ENCODE measurements at regions not wholly inside any gene's neighbourhood (a gene's known extent, or its start where the extent isn't known, plus 50 kb on each side); places are given as distances from the start of the nearest gene placed in this dataset.

GRCh38 chr9:88697764-88698432, 162.9 kb downstream of the NXNL2 start:
- CTCF ChIA-PET, result interaction anchor here (1.2 kb wide), 1 partner anchor 14 kb away, joined by 3 read pairs; no protein-coding TSS in a partner anchor
- no peak overlapping the region for H3K4me3 ChIP-seq (ENCODE audit: low read depth, low read length)
- TF ChIP-seq, protein P1, sequence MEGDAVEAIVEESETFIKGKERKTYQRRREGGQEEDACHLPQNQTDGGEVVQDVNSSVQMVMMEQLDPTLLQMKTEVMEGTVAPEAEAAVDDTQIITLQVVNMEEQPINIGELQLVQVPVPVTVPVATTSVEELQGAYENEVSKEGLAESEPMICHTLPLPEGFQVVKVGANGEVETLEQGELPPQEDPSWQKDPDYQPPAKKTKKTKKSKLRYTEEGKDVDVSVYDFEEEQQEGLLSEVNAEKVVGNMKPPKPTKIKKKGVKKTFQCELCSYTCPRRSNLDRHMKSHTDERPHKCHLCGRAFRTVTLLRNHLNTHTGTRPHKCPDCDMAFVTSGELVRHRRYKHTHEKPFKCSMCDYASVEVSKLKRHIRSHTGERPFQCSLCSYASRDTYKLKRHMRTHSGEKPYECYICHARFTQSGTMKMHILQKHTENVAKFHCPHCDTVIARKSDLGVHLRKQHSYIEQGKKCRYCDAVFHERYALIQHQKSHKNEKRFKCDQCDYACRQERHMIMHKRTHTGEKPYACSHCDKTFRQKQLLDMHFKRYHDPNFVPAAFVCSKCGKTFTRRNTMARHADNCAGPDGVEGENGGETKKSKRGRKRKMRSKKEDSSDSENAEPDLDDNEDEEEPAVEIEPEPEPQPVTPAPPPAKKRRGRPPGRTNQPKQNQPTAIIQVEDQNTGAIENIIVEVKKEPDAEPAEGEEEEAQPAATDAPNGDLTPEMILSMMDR (IDR thresholded peaks at IDR 0.05; ENCODE audit: insufficient read depth, low read depth, low read length), result no peak
- no peaks in the 10 kb centered on the region for H3K27me3 ChIP-seq (ENCODE audit: control insufficient read depth, insufficient read depth, low read length)
- DNase-seq (ENCODE audit: low read depth), result no peak
- H3K36me3 ChIP-seq (ENCODE audit: control insufficient read depth, insufficient read depth, low read length), result no peaks in the 10 kb centered on the region
- POLR2A ChIA-PET, result no interaction called here

DNA sequence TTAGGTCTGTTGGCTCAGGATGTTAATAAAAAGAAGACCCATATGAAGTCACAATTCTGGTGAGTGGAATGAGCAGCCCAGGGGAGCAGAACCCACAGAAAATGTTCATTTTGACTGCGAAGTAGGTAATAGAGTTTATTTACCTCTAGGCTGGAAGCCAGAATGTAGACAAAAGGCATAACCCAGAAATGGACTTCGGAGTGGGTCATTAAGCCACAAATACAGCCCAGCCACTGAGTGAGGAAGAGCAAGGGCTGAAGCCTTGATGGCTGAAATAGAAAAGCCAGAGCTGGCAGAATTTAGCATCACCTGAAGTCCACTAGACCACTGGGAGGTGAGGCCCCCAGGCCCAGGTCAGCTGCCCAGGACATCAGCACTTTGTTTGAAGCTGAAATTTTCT, 168.0 kb downstream of the NXNL2 start:
- Histone ChIP-seq H3K36me3 (ENCODE audit: control insufficient read depth, insufficient read depth, low read length) (no peaks in the 10 kb centered on the region), H3K27me3 (ENCODE audit: control insufficient read depth, insufficient read depth, low read length) (no peaks in the 10 kb centered on the region), H3K4me3 (ENCODE audit: low read depth, low read length) (no peak overlapping the region)
- ChIA-PET CTCF (interaction anchor here (0.6 kb wide), 1 partner anchor 97 kb away, joined by 4 read pairs; no protein-coding TSS in a partner anchor), POLR2A (no interaction called here)
- TF ChIP-seq, protein P1 (IDR thresholded peaks at IDR 0.05; ENCODE audit: insufficient read depth, low read depth, low read length), result no peak
- DNase-seq (ENCODE audit: low read depth), result no peak

GRCh38 chr9:88706193-88707113, 171.5 kb downstream of the NXNL2 start:
- ChIA-PET POLR2A (no interaction called here), CTCF (interaction anchor here (0.6 kb wide), 1 partner anchor 297 kb away, joined by 3 read pairs; no protein-coding TSS in a partner anchor)
- no peaks in the 10 kb centered on the region for H3K36me3 ChIP-seq (ENCODE audit: control insufficient read depth, insufficient read depth, low read length)
- no peak for DNase-seq (ENCODE audit: low read depth)
- TF ChIP-seq, protein P1 (IDR thresholded peaks at IDR 0.05; ENCODE audit: insufficient read depth, low read depth, low read length), result no peak
- no peaks in the 10 kb centered on the region for H3K27me3 ChIP-seq (ENCODE audit: control insufficient read depth, insufficient read depth, low read length)
- H3K4me3 ChIP-seq (ENCODE audit: low read depth, low read length), result no peak overlapping the region

DNA sequence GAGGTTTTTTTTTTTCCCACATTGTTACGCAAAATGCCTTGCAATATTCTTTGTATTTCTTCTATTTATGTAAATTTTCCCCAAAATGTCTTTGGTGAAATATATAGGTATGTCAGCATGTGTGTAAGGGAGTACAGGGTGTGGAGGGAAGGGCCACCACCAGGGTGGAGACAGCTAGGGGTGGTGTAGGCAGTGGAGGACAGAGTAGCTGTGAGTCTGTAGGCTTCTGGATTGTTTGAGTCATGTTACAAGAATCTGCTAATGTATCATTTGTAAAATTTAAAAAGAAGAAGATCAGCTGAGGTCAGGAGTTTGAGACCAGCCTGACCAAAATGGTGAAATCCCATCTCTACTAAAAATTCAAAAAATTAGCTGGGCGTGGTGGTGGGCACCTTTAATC, 175.5 kb downstream of the NXNL2 start:
- Histone ChIP-seq H3K36me3 (ENCODE audit: control insufficient read depth, insufficient read depth, low read length) (no peaks in the 10 kb centered on the region), H3K4me3 (ENCODE audit: low read depth, low read length) (no peak overlapping the region), H3K27me3 (ENCODE audit: control insufficient read depth, insufficient read depth, low read length) (no peaks in the 10 kb centered on the region)
- ChIA-PET CTCF (interaction anchor here (0.7 to 1.7 kb wide), 2 partner anchors 9 to 11 kb away, joined by 3 to 4 read pairs; no protein-coding TSS in a partner anchor), POLR2A (no interaction called here)
- no peak for DNase-seq (ENCODE audit: low read depth)
- TF ChIP-seq, protein P1 (IDR thresholded peaks at IDR 0.05; ENCODE audit: insufficient read depth, low read depth, low read length), result peak; percentile 7; the same call in 1 of the 2 replicates

DNA sequence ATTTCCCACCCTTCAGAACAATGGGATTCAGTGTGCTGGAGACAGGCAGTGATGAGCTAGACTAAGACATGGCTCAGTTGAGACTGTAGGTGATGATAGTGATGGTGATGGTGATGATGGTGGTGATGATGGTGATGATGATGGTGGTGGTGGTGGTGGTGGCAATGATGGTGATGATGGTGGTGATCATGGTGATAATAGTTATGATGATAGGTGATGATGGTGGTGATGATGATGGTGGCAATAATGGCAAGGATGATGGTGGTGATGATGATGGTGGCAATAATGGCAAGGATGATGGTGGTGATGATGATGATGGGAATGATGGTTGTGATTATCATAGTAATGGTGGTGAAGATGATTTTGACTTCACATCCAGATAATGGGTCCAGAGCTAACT, 176.7 kb downstream of the NXNL2 start:
- ChIA-PET CTCF (interaction anchor here (0.7 to 1.7 kb wide), 3 partner anchors 12 to 63 kb away, joined by 3 read pairs; no protein-coding TSS in a partner anchor), POLR2A (no interaction called here)
- H3K4me3 ChIP-seq (ENCODE audit: low read depth, low read length), result no peak overlapping the region
- TF ChIP-seq, protein P1 (IDR thresholded peaks at IDR 0.05; ENCODE audit: insufficient read depth, low read depth, low read length), result no peak
- H3K36me3 ChIP-seq (ENCODE audit: control insufficient read depth, insufficient read depth, low read length), result no peaks in the 10 kb centered on the region
- no peak for DNase-seq (ENCODE audit: low read depth)
- no peaks in the 10 kb centered on the region for H3K27me3 ChIP-seq (ENCODE audit: control insufficient read depth, insufficient read depth, low read length)

Data from BJ (cell line).